B cell (primary cell): ENCODE measurements at regions not wholly inside any gene's neighbourhood (a gene's known extent, or its start where the extent isn't known, plus 50 kb on each side); places are given as distances from the start of the nearest gene placed in this dataset.

Experiments
- ATAC-seq: fragments of 200-7000 bp; cut with Tn5 transposase; one replicate; pipeline ENCODE4 v1.10.0; 2021; ENCODE audit warnings: low read depth, mild to moderate bottlenecking, moderate number of reproducible peaks, moderate library complexity
- CTCF ChIA-PET: fragments of 350-600 bp; sonication (Branson Sonifier 250); formaldehyde crosslinking; loops from one replicate; lab custom pipeline; 2021; ENCODE audit warnings: antibody characterized with exemption, inconsistent platforms; lab: Charles Lee
- POLR2A ChIA-PET: fragments of 350-600 bp; sonication (Branson Sonifier 250); formaldehyde crosslinking; loops from one replicate; lab custom pipeline; 2021; ENCODE audit warnings: antibody characterized with exemption; lab: Charles Lee
- DNase-seq: peaks from one replicate; pipeline ENCODE4 v3.0.0; 2013
- H2AFZ ChIP-seq: 2 replicates; pipeline ENCODE4 v1.6.1; 2012; ENCODE audit warnings: mild to moderate bottlenecking, low read depth, low read length; ENCODE audit not compliant: insufficient read depth, poor library complexity, severe bottlenecking
- H3K27ac ChIP-seq, 2 donors: 1 replicate in 1 of 2; 2 replicates in 1 of 2; pipeline ENCODE4 v1.5.1; 2012 to 2013; ENCODE audit warnings: low read length in 2 of 2, mild to moderate bottlenecking in 2 of 2, moderate library complexity in 1 of 2
- H3K27me3 ChIP-seq, 4 experiments: fragments of 200-600 bp in 1 of 4; sonication (generic) in 1 of 4; replicated peaks in 1 of 4; 1 replicate in 2 of 4; 2 replicates in 2 of 4; pipeline versions ENCODE4 v1.6.1 to v1.7.0; 2013 to 2016; ENCODE audit warnings: low read length in 3 of 4, mild to moderate bottlenecking in 2 of 4, mixed read lengths in 1 of 4, moderate library complexity in 1 of 4; ENCODE audit not compliant: insufficient read depth in 4 of 4, control insufficient read depth in 3 of 4; ENCODE audit errors: control extremely low read depth in 1 of 4
- H3K36me3 ChIP-seq, 2 experiments: replicated peaks in 1 of 2; 1 replicate in 1 of 2; 2 replicates in 1 of 2; pipeline versions ENCODE4 v1.6.1 to v1.7.1; 2013; ENCODE audit warnings: low read length in 1 of 2; ENCODE audit not compliant: insufficient read depth in 2 of 2, control insufficient read depth in 1 of 2; ENCODE audit errors: control extremely low read depth in 1 of 2, extremely low read depth in 1 of 2
- H3K4me1 ChIP-seq, 2 donors: fragments of 200-600 bp in 1 of 2; sonication (generic) in 1 of 2; 1 replicate in 1 of 2; 2 replicates in 1 of 2; pipeline versions ENCODE4 v1.5.1 to v1.6.1; 2013 to 2017; ENCODE audit warnings: low read length in 2 of 2; ENCODE audit not compliant: control insufficient read depth in 2 of 2, insufficient read depth in 2 of 2
- H3K4me2 ChIP-seq: replicated peaks from 2 replicates; pipeline ENCODE3; 2012; ENCODE audit warnings: mild to moderate bottlenecking, low read depth, low read length; ENCODE audit not compliant: poor library complexity, severe bottlenecking
- H3K4me3 ChIP-seq, 5 experiments: fragments of 200-600 bp in 1 of 5; sonication (generic) in 1 of 5; 1 replicate in 3 of 5; 2 replicates in 2 of 5; pipeline versions ENCODE4 v1.5.1 to v1.7.0; 2011 to 2016; ENCODE audit warnings: low read length in 4 of 5, mild to moderate bottlenecking in 4 of 5, low read depth in 2 of 5, control low read depth in 1 of 5, moderate library complexity in 1 of 5; ENCODE audit not compliant: insufficient read depth in 1 of 5; ENCODE audit errors: control extremely low read depth in 1 of 5, extremely low read depth in 1 of 5
- H3K79me2 ChIP-seq: fragments of 200-600 bp; sonication (generic); one replicate; pipeline ENCODE4 v1.6.0; 2016; ENCODE audit warnings: low read length; ENCODE audit not compliant: control insufficient read depth, insufficient read depth
- H3K9ac ChIP-seq: fragments of 200-600 bp; sonication (generic); 2 replicates; pipeline ENCODE4 v1.6.1; 2017; ENCODE audit warnings: mild to moderate bottlenecking, low read length, moderate library complexity
- H3K9me3 ChIP-seq, 3 donors: one replicate each; pipeline versions ENCODE4 v1.6.1 to v1.7.1; 2013; ENCODE audit warnings: low read length in 2 of 3; ENCODE audit not compliant: control insufficient read depth in 2 of 3, insufficient read depth in 1 of 3; ENCODE audit errors: control extremely low read depth in 1 of 3
- H4K20me1 ChIP-seq: 2 replicates; pipeline ENCODE4 v1.6.0; 2012; ENCODE audit warnings: mild to moderate bottlenecking, low read length; ENCODE audit not compliant: insufficient read depth, control insufficient read depth, poor library complexity, severe bottlenecking
- H3K27ac Mint-ChIP-seq: one replicate; pipeline ENCODE4 v1.8.0; 2021; ENCODE audit warnings: mixed read lengths
- H3K27me3 Mint-ChIP-seq: one replicate; pipeline ENCODE4 v1.8.0; 2021; ENCODE audit warnings: mixed read lengths
- H3K4me1 Mint-ChIP-seq: one replicate; pipeline ENCODE4 v1.8.0; 2021; ENCODE audit warnings: mixed read lengths
- H3K4me3 Mint-ChIP-seq: one replicate; pipeline ENCODE4 v1.8.0; 2021; ENCODE audit warnings: mixed read lengths
- H3K9me3 Mint-ChIP-seq: one replicate; pipeline ENCODE4 v1.8.0; 2022; ENCODE audit warnings: mixed read lengths; ENCODE audit not compliant: insufficient read depth
- CTCF ChIP-seq: fragments of 200-600 bp; IDR thresholded peaks from one replicate; pipeline ENCODE4 v1.8.0; 2022; ENCODE audit warnings: antibody characterized with exemption, mild to moderate bottlenecking
- EZH2 ChIP-seq: IDR thresholded peaks from 2 replicates; pipeline ENCODE4 v1.6.1; 2012; ENCODE audit warnings: borderline replicate concordance, low read depth, mild to moderate bottlenecking, moderate library complexity, low read length; ENCODE audit not compliant: insufficient read depth, poor library complexity, severe bottlenecking
- WGBS: methylation state at CpG from one replicate; pipeline ENCODE4 v1.1.5; 2013; ENCODE audit warnings: missing lambda C conversion rate; ENCODE audit not compliant: insufficient coverage; 5-methylcytosine and 5-hydroxymethylcytosine counted together
- intact Hi-C: fragments of 100-400 bp; cut with micrococcal nuclease; formaldehyde crosslinking; loops from one replicate; pipeline ENCODE4 v1.10.0; 2022

GRCh38 chr5:51859624-51860023 is 476.4 kb downstream of the ISL1 start:
- intact Hi-C loops, result no loop called here
- Histone ChIP-seq H3K9me3 (no peaks in the 10 kb centered on the region), H3K36me3 (no peaks in the 10 kb centered on the region), H3K79me2 (no peaks in the 10 kb centered on the region), H3K27me3 (no peaks in the 10 kb centered on the region), H3K4me2 (no peak overlapping the region), H3K9ac (no peak overlapping the region), H3K4me3 (no peak overlapping the region), H2AFZ (no peak overlapping the region), H4K20me1 (no peaks in the 10 kb centered on the region), H3K4me1 (no peaks in the 10 kb centered on the region), H3K27ac (no peak overlapping the region)
- H3K4me1 Mint-ChIP-seq, result no peaks in the 10 kb centered on the region
- no peak overlapping the region for H3K4me3 Mint-ChIP-seq
- no peak for DNase-seq
- no peaks in the 10 kb centered on the region for H3K9me3 Mint-ChIP-seq
- H3K27me3 Mint-ChIP-seq, result no peaks in the 10 kb centered on the region
- 39% methylated on average over 2 of the region's 4 CpGs for whole genome bisulfite sequencing
- ChIA-PET POLR2A (no interaction called here), CTCF (no interaction called here)
- ATAC-seq, result no peak
- H3K27ac Mint-ChIP-seq, result no peak overlapping the region
- TF ChIP-seq EZH2 (no peak), CTCF (no peak)

GRCh38 chr5:51860532-51861018 is 477.3 kb downstream of the ISL1 start:
- Histone ChIP-seq H3K4me2 (no peak overlapping the region), H3K9ac (no peak overlapping the region), H3K27me3 (no peaks in the 10 kb centered on the region), H3K79me2 (no peaks in the 10 kb centered on the region), H3K9me3 (no peaks in the 10 kb centered on the region), H4K20me1 (no peaks in the 10 kb centered on the region), H3K4me3 (no peak overlapping the region), H3K4me1 (no peaks in the 10 kb centered on the region), H2AFZ (no peak overlapping the region), H3K36me3 (no peaks in the 10 kb centered on the region), H3K27ac (no peak overlapping the region)
- no peak for TF ChIP-seq CTCF
- TF ChIP-seq EZH2, result no peak
- Mint-ChIP-seq H3K4me3 (no peak overlapping the region), H3K27me3 (no peaks in the 10 kb centered on the region), H3K27ac (no peak overlapping the region), H3K4me1 (no peaks in the 10 kb centered on the region), H3K9me3 (no peaks in the 10 kb centered on the region)
- DNase-seq (no peak), ATAC-seq (no peak)
- intact Hi-C loops, result no loop called here
- WGBS, result no CpG with 5 or more reads among the region's 1 CpG
- POLR2A ChIA-PET, result no interaction called here
- CTCF ChIA-PET, result no interaction called here
